Kidney (tissue), 13 donors: ENCODE measurements at regions not wholly inside any gene's neighbourhood (a gene's known extent, or its start where the extent isn't known, plus 50 kb on each side); places are given as distances from the start of the nearest gene placed in this dataset.

Experiments used
- DNase-seq, 5 donors: peaks; one replicate each; pipeline ENCODE4 v3.0.0-alpha.2; 2013 to 2020
- FAIRE-seq: peaks from 2 replicates; lab custom pipeline; 2012; peaks lifted over from hg19 to GRCh38; lab: Jason Lieb, UNC
- H3K27ac ChIP-seq, 2 donors: one replicate each; pipeline ENCODE4 v1.7.0; 2013; ENCODE audit warnings: low read depth in 2 of 2, low read length in 2 of 2, inconsistent platforms in 1 of 2
- H3K27me3 ChIP-seq: one replicate; pipeline ENCODE4 v1.7.1; 2013; ENCODE audit warnings: low read length, inconsistent platforms; ENCODE audit not compliant: control insufficient read depth, insufficient read depth
- H3K36me3 ChIP-seq, 3 donors: one replicate each; pipeline versions ENCODE4 v1.7.0 to v1.7.1; 2013; ENCODE audit warnings: low read length in 3 of 3, control low read depth in 1 of 3, inconsistent platforms in 1 of 3; ENCODE audit not compliant: insufficient read depth in 3 of 3, control insufficient read depth in 2 of 3
- H3K4me1 ChIP-seq, 3 donors: one replicate each; pipeline versions ENCODE4 v1.7.0 to v1.7.1; 2013; ENCODE audit warnings: low read length in 3 of 3, inconsistent platforms in 1 of 3, low read depth in 1 of 3; ENCODE audit not compliant: control insufficient read depth in 2 of 3, insufficient read depth in 2 of 3
- H3K4me3 ChIP-seq, 3 donors: one replicate each; pipeline versions ENCODE4 v1.7.0 to v1.8.1; 2013; ENCODE audit warnings: low read length in 3 of 3, control low read depth in 1 of 3, inconsistent platforms in 1 of 3
- H3K9ac ChIP-seq, 3 donors: one replicate each; pipeline versions ENCODE4 v1.7.0 to v1.7.1; 2013; ENCODE audit warnings: low read length in 3 of 3, control low read depth in 1 of 3, inconsistent platforms in 1 of 3
- H3K9me3 ChIP-seq, 3 donors: one replicate each; pipeline versions ENCODE4 v1.7.0 to v1.7.1; 2013; ENCODE audit warnings: low read length in 3 of 3, control low read depth in 1 of 3, inconsistent platforms in 1 of 3; ENCODE audit not compliant: control insufficient read depth in 2 of 3, insufficient read depth in 1 of 3
- CTCF ChIP-seq: IDR thresholded peaks from 3 replicates; pipeline ENCODE4 v1.5.1; 2012; ENCODE audit warnings: mild to moderate bottlenecking, moderate library complexity, borderline replicate concordance; ENCODE audit not compliant: insufficient read depth; ENCODE audit errors: extremely low read depth
- intact Hi-C: fragments of 100-400 bp; cut with DNase I; formaldehyde crosslinking; loops from one replicate; pipeline ENCODE4 v1.11.1; 2022
- donor health status: control.
- donor health status: control.
- donor health status: control.
- donor health status: control.
- donor health status: control.
- donor health status: DM: yes; HTN: yes; CAD: no.
- donor health status: Normal renal cell carcinoma (clear cell type).

GRCh38 chr15:94785091-94785490, 553.7 kb downstream of the MCTP2 start:
- Histone ChIP-seq H3K36me3 (no peaks in the 10 kb centered on the region), H3K9ac (no peak overlapping the region), H3K4me3 (no peak overlapping the region), H3K27ac (no peak overlapping the region), H3K4me1 (no peaks in the 10 kb centered on the region), H3K9me3 (no peaks in the 10 kb centered on the region), H3K27me3 (no peaks in the 10 kb centered on the region)
- intact Hi-C loops = no loop called here
- no peak for FAIRE-seq
- TF ChIP-seq CTCF = no peak
- no peak for DNase-seq

DNA sequence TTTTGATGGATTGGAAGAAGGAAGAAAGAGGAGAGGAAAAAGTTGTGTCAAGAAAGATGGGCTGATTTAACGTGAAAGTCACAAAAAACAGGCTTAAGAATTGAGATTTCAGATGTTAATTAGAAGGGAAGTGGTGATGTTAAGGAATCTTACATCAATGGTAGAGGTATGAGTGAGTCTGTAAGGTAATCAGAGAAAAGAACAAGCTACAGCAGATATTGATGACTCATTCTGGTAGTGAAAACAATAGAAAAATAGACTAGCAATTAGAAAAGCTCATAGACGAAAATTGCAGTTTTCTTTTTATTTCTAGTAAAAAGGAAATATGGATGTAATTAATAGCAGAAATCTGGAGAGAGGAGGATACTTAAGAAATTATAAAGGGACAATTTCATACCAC, 559.6 kb downstream of the MCTP2 start:
- FAIRE-seq (no peak), DNase-seq (no peak)
- TF ChIP-seq CTCF = no peak
- H3K4me3 ChIP-seq = no peak overlapping the region
- H3K4me1 ChIP-seq = no peaks in the 10 kb centered on the region
- no peaks in the 10 kb centered on the region for H3K36me3 ChIP-seq
- no peak overlapping the region for H3K9ac ChIP-seq
- intact Hi-C loops = no loop called here
- no peaks in the 10 kb centered on the region for H3K27me3 ChIP-seq
- H3K9me3 ChIP-seq = no peaks in the 10 kb centered on the region
- H3K27ac ChIP-seq = no peak overlapping the region

- FAIRE-seq (no peak), DNase-seq (no peak)
- no peaks in the 10 kb centered on the region for H3K27me3 ChIP-seq
- no peak overlapping the region for H3K4me3 ChIP-seq
- TF ChIP-seq CTCF = no peak
- intact Hi-C loops = no loop called here
- H3K9me3 ChIP-seq = no peaks in the 10 kb centered on the region
- no peaks in the 10 kb centered on the region for H3K36me3 ChIP-seq
- no peak overlapping the region for H3K9ac ChIP-seq
- no peaks in the 10 kb centered on the region for H3K4me1 ChIP-seq
- H3K27ac ChIP-seq = no peak overlapping the region
These were observed 560.1 kb downstream of the MCTP2 start for GRCh38 chr15:94791510-94791909.

- Histone ChIP-seq H3K27ac (no peak overlapping the region), H3K27me3 (no peaks in the 10 kb centered on the region), H3K36me3 (no peaks in the 10 kb centered on the region), H3K9me3 (no peaks in the 10 kb centered on the region), H3K9ac (no peak overlapping the region), H3K4me3 (no peak overlapping the region), H3K4me1 (no peaks in the 10 kb centered on the region)
- intact Hi-C loops = no loop called here
- DNase-seq (no peak), FAIRE-seq (no peak)
- TF ChIP-seq CTCF = no peak
These were observed 560.8 kb downstream of the MCTP2 start for GRCh38 chr15:94792196-94792595.
